ENCODE measurements at regions not wholly inside any gene's neighbourhood (a gene's known extent, or its start where the extent isn't known, plus 50 kb on each side); places are given as distances from the start of the nearest gene placed in this dataset.

DNA sequence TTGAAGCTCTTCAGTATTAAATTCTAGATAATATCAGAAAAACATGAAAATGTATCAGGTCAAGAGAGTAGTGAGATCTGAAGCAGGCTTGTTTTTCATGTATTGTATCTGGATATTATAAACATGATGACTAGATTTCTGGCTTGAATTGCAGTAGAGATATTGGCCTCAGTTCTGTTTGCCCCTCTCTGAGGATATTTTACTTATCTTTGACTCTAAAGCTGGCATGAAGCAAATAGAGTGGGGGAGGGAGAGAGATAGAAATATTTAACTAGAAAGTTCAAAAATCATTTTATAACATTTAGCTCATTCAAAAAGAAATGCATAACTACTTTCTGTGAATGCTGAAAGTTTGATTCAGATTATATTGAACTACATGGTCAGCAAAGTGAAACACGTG, 929.7 kb upstream of the KCND2 start:
- Histone ChIP-seq H3K27ac (replicated peaks) (no peak overlapping the region), H3K4me3 (no peak overlapping the region), H3K9me3 (replicated peaks) (peaks cover 20% of the 10 kb centered on the region), H3K27me3 (ENCODE audit: low read depth) (no peaks in the 10 kb centered on the region), H3K4me1 (no peaks in the 10 kb centered on the region), H3K36me3 (no peaks in the 10 kb centered on the region)
- intact Hi-C loops (cut with micrococcal nuclease) = no loop called here
- TF ChIP-seq, protein P1, sequence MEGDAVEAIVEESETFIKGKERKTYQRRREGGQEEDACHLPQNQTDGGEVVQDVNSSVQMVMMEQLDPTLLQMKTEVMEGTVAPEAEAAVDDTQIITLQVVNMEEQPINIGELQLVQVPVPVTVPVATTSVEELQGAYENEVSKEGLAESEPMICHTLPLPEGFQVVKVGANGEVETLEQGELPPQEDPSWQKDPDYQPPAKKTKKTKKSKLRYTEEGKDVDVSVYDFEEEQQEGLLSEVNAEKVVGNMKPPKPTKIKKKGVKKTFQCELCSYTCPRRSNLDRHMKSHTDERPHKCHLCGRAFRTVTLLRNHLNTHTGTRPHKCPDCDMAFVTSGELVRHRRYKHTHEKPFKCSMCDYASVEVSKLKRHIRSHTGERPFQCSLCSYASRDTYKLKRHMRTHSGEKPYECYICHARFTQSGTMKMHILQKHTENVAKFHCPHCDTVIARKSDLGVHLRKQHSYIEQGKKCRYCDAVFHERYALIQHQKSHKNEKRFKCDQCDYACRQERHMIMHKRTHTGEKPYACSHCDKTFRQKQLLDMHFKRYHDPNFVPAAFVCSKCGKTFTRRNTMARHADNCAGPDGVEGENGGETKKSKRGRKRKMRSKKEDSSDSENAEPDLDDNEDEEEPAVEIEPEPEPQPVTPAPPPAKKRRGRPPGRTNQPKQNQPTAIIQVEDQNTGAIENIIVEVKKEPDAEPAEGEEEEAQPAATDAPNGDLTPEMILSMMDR (IDR thresholded peaks at IDR 0.05; ENCODE audit: borderline replicate concordance) = no peak
- no peak for DNase-seq

DNA sequence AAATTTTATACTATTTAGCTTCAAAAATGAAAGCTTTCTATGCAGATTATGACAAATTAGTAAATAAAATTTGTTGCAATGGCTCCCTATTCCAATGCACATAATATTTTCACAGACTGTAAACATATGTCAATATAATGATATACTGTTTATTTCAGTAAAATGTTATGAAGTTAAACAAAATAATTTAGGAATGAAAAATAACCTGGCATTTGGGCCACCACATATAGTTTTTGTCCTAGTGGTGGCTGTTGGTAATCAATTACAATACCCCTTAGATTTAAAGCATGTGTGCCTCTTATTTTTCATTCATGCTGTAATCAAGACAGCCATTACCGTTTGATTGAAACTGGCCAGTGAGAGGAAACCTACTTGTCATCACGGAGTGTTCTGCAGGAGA, 928.5 kb upstream of the KCND2 start:
- Histone ChIP-seq H3K9me3 (replicated peaks) (peaks cover 20% of the 10 kb centered on the region), H3K4me3 (no peak overlapping the region), H3K36me3 (no peaks in the 10 kb centered on the region), H3K27ac (replicated peaks) (no peak overlapping the region), H3K4me1 (no peaks in the 10 kb centered on the region), H3K27me3 (ENCODE audit: low read depth) (no peaks in the 10 kb centered on the region)
- no peak for DNase-seq
- intact Hi-C loops (cut with micrococcal nuclease) = no loop called here
- TF ChIP-seq, protein P1 (IDR thresholded peaks at IDR 0.05; ENCODE audit: borderline replicate concordance) = no peak

DNA sequence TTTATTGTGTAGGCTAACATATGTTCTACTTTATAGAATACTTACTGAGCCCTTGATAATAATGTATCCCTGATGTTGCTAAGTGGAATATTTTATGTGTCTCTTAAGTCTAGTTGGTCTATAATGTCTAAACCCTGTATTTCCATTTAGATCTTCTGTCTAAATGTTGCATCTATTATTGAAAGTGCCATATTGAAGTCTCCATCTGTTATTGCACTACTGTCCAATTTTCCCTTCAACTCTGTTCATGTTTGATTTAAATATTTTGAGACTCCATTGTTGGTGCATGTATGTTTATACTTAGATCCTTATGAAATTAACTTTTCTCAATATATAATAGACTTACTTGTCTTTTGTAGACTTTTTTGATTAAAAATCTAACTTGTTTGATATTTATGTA, 924.5 kb upstream of the KCND2 start:
- no peaks in the 10 kb centered on the region for H3K36me3 ChIP-seq
- DNase-seq = no peak
- no peak overlapping the region for H3K27ac ChIP-seq (replicated peaks)
- no peak overlapping the region for H3K4me3 ChIP-seq
- intact Hi-C loops (cut with micrococcal nuclease) = no loop called here
- TF ChIP-seq, protein P1 (IDR thresholded peaks at IDR 0.05; ENCODE audit: borderline replicate concordance) = no peak
- peaks cover 5% of the 10 kb centered on the region for H3K9me3 ChIP-seq (replicated peaks)
- H3K4me1 ChIP-seq = no peaks in the 10 kb centered on the region
- no peaks in the 10 kb centered on the region for H3K27me3 ChIP-seq (ENCODE audit: low read depth)

DNA sequence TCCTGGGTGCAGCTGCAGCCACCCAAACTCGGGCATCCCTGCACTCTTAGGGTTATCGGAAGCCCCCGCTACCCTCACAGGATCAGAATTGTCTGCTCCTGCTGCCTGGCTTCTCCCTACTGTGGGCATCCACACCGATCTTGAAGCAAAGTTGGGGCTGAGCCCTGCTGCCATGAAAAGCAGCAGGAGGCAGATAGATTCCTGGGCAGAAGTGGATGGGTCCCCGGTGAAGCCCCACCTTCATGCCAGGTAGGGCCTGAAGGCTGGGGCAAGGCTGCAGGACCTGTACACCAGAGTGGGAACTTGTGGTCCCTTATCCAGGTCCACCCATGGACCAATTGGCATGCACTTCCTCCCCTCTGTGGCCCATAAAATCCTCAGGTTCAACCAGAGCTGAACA, 922.6 kb upstream of the KCND2 start:
- DNase-seq = no peak
- intact Hi-C loops (cut with micrococcal nuclease) = no loop called here
- no peak overlapping the region for H3K4me3 ChIP-seq
- H3K36me3 ChIP-seq = no peaks in the 10 kb centered on the region
- H3K9me3 ChIP-seq (replicated peaks) = peaks cover 5% of the 10 kb centered on the region
- TF ChIP-seq, protein P1 (IDR thresholded peaks at IDR 0.05; ENCODE audit: borderline replicate concordance) = no peak
- no peaks in the 10 kb centered on the region for H3K27me3 ChIP-seq (ENCODE audit: low read depth)
- H3K27ac ChIP-seq (replicated peaks) = no peak overlapping the region
- H3K4me1 ChIP-seq = no peaks in the 10 kb centered on the region

DNA sequence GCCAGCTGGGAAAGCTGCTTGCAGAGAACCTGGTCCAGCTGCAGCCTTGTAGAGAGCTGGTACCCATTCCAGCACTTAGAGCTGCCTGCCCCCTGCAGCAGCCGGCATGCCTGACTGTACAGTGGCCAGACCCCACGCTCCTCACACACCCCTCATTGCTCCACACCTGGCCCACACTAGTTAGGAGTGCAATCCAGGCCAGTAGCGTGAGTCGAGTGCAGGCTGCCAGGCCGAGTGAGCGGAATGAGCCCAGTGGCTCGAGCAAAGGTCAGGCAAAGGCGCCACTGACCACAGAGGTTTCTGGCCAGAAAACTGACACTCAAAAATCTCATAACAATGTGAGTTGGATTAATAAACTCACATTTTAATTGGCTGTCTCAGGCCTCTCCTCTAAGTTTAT, 921.7 kb upstream of the KCND2 start:
- Histone ChIP-seq H3K4me1 (no peaks in the 10 kb centered on the region), H3K9me3 (replicated peaks) (peaks cover 5% of the 10 kb centered on the region), H3K36me3 (no peaks in the 10 kb centered on the region), H3K27me3 (ENCODE audit: low read depth) (no peaks in the 10 kb centered on the region), H3K27ac (replicated peaks) (no peak overlapping the region), H3K4me3 (no peak overlapping the region)
- TF ChIP-seq, protein P1 (IDR thresholded peaks at IDR 0.05; ENCODE audit: borderline replicate concordance) = no peak
- intact Hi-C loops (cut with micrococcal nuclease) = no loop called here
- DNase-seq = no peak

DNA sequence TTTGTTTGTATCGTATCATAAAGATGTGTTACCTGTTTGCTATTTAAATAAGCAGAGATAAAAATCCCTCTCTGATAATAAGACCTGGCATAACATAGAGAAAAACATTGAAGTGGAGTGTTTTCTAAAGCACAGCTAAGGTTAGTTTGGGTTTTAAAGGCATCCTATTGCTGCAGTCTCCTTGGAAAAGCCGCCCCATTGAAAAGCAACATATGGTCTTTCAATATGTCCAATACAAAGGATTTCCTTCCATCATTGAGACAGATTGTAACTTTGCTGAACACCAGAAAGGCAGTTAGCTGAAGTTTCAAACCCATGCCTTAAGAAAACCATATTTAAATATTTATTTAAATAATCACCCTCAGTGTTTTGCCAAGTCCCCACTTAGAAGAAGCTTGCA, 898.5 kb upstream of the KCND2 start:
- no peak overlapping the region for H3K4me3 ChIP-seq
- no peak overlapping the region for H3K27ac ChIP-seq (replicated peaks)
- no peaks in the 10 kb centered on the region for H3K4me1 ChIP-seq
- no peaks in the 10 kb centered on the region for H3K36me3 ChIP-seq
- peaks cover 6% of the 10 kb centered on the region for H3K9me3 ChIP-seq (replicated peaks)
- no peaks in the 10 kb centered on the region for H3K27me3 ChIP-seq (ENCODE audit: low read depth)
- TF ChIP-seq, protein P1 (IDR thresholded peaks at IDR 0.05; ENCODE audit: borderline replicate concordance) = no peak
- intact Hi-C loops (cut with micrococcal nuclease) = no loop called here
- DNase-seq = no peak
